ENCODE measurements at regions not wholly inside any gene's neighbourhood (a gene's known extent, or its start where the extent isn't known, plus 50 kb on each side); places are given as distances from the start of the nearest gene placed in this dataset.

GRCh38 chr9:7546261-7546660 is 253.3 kb downstream of the DMAC1 start:
- DNase-seq (ENCODE audit: extremely low read depth, low read depth) = no peak
- no peak for TF ChIP-seq CTCF (IDR thresholded peaks at IDR 0.05; ENCODE audit: low read depth, low read length)

GRCh38 chr9:7545371-7546165 is 254.0 kb downstream of the DMAC1 start:
- TF ChIP-seq CTCF (IDR thresholded peaks at IDR 0.05; ENCODE audit: low read depth, low read length) = no peak
- no peak for DNase-seq (ENCODE audit: extremely low read depth, low read depth)

- no peak for DNase-seq (ENCODE audit: extremely low read depth, low read depth)
- TF ChIP-seq CTCF (IDR thresholded peaks at IDR 0.05; ENCODE audit: low read depth, low read length) = no peak
These were observed 256.9 kb downstream of the DMAC1 start for GRCh38 chr9:7542693-7543092.

GRCh38 chr9:7542126-7542525 is 257.5 kb downstream of the DMAC1 start:
- no peak for DNase-seq (ENCODE audit: extremely low read depth, low read depth)
- no peak for TF ChIP-seq CTCF (IDR thresholded peaks at IDR 0.05; ENCODE audit: low read depth, low read length)

- DNase-seq (ENCODE audit: extremely low read depth, low read depth) = peak; percentile 3
These were observed 263.2 kb downstream of the DMAC1 start for GRCh38 chr9:7536310-7536939.

GRCh38 chr9:7534211-7534935 is 265.2 kb downstream of the DMAC1 start:
- no peak for DNase-seq (ENCODE audit: extremely low read depth, low read depth)
- no peak for TF ChIP-seq CTCF (IDR thresholded peaks at IDR 0.05; ENCODE audit: low read depth, low read length)

More at GRCh38 chr9:7536310-7536939, 263.2 kb downstream of the DMAC1 start:
- peak; percentile 67 for TF ChIP-seq CTCF (IDR thresholded peaks at IDR 0.05; ENCODE audit: low read depth, low read length)
